HG02610 (cell line): ENCODE measurements at regions not wholly inside any gene's neighbourhood (a gene's known extent, or its start where the extent isn't known, plus 50 kb on each side); places are given as distances from the start of the nearest gene placed in this dataset.
"Not testable (repeated sequence)": the region's sequence is repeated elsewhere in the genome, so short reads cannot be mapped to it uniquely, and the experiment has no call there.

Experiments used
- ATAC-seq: cut with Tn5 transposase; IDR thresholded peaks from one replicate; pipeline ENCODE4 v1.9.1; 2021; ENCODE audit warnings: mild to moderate bottlenecking, moderate library complexity; ENCODE audit not compliant: unreplicated experiment

DNA sequence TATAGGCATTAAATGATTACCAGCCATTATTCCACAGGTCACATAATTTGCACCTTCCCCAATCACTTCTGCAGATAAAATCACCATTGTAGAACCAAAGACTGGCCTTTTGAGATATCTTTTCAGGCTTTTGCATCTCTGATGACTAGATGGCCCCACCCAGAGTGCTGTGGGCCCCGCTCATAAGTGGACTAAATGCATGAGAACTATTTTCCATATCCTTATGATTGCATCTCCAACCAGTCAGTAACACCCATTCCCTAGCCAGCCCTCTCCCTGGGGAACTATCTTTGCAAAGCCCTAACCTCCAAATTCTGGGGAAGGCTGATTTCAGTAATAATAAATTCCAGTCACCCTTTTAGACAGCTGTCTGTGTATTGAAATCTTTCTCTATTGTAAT is 53.5 kb upstream of the CDH9 start:
- ATAC-seq: no peak

- ATAC-seq: not testable (repeated sequence)
These were observed 50.4 kb upstream of the CDH9 start for GRCh38 chr5:27088822-27089221.
